Right lobe of liver (tissue), 4 donors: ENCODE measurements at regions not wholly inside any gene's neighbourhood (a gene's known extent, or its start where the extent isn't known, plus 50 kb on each side); places are given as distances from the start of the nearest gene placed in this dataset.

Source experiments
- POLR2A ChIP-seq: fragments of 450-650 bp; IDR thresholded peaks from one replicate; pipeline ENCODE4 v1.6.1; 2017; ENCODE audit warnings: antibody characterized with exemption, mild to moderate bottlenecking
- TF ChIP-seq, protein P1 (sequence below), 4 donors: fragments of 200-600 bp in 3 of 4; fragments of 450-650 bp in 1 of 4; IDR thresholded peaks; one replicate each; pipeline versions ENCODE4 v1.5.1 to v1.8.0; 2016 to 2022; ENCODE audit warnings: antibody characterized with exemption in 4 of 4, mild to moderate bottlenecking in 2 of 4
- donor health status: DM: no; HTN: no; CAD: no.
- donor health status: DM: no; HTN: no; CAD: no.
- donor health status: DM: no; HTN: yes; CAD: no.

DNA sequence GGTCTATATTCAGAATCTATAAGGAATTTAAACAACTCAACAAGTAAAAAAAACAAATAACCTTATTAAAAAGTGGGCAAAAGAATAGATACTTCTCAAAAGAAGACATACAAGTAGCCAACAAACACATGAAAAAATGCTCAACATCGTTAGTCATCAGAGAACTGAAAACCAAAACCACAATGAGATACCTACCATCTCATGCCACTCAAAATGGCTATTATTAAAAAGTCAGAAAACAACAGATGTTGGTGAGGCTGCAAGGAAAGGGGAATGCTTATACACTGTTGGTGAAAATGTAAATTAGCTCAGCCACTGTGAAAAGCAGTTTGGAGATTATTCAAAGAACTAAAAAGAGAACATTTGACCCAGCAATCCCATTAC is 201.6 kb downstream of the QDPR start:
- TF ChIP-seq, protein P1, sequence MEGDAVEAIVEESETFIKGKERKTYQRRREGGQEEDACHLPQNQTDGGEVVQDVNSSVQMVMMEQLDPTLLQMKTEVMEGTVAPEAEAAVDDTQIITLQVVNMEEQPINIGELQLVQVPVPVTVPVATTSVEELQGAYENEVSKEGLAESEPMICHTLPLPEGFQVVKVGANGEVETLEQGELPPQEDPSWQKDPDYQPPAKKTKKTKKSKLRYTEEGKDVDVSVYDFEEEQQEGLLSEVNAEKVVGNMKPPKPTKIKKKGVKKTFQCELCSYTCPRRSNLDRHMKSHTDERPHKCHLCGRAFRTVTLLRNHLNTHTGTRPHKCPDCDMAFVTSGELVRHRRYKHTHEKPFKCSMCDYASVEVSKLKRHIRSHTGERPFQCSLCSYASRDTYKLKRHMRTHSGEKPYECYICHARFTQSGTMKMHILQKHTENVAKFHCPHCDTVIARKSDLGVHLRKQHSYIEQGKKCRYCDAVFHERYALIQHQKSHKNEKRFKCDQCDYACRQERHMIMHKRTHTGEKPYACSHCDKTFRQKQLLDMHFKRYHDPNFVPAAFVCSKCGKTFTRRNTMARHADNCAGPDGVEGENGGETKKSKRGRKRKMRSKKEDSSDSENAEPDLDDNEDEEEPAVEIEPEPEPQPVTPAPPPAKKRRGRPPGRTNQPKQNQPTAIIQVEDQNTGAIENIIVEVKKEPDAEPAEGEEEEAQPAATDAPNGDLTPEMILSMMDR (IDR thresholded peaks at IDR 0.05), result no peak
- TF ChIP-seq POLR2A, result no peak
